ENCODE measurements at regions not wholly inside any gene's neighbourhood (a gene's known extent, or its start where the extent isn't known, plus 50 kb on each side); places are given as distances from the start of the nearest gene placed in this dataset.

DNA sequence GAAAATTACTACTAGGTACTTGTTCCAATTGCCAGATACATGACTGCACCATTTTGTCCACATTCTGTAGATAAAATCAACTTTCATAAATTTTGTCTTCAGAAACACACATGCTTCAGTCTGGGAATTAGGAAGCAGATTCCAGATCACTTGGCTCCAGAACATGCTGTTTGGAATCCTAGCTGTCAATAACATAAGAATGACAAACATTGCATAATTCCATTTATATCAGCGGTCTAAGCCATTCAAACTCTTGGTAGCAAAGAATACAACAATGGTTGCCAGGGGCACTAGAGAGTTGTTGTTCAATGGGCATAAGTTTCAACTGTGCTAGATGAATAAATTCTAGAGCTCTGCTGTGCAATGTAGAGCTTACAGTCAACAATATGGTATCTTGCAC is 1112.1 kb upstream of the AGA start:
- TF ChIP-seq, protein P1, sequence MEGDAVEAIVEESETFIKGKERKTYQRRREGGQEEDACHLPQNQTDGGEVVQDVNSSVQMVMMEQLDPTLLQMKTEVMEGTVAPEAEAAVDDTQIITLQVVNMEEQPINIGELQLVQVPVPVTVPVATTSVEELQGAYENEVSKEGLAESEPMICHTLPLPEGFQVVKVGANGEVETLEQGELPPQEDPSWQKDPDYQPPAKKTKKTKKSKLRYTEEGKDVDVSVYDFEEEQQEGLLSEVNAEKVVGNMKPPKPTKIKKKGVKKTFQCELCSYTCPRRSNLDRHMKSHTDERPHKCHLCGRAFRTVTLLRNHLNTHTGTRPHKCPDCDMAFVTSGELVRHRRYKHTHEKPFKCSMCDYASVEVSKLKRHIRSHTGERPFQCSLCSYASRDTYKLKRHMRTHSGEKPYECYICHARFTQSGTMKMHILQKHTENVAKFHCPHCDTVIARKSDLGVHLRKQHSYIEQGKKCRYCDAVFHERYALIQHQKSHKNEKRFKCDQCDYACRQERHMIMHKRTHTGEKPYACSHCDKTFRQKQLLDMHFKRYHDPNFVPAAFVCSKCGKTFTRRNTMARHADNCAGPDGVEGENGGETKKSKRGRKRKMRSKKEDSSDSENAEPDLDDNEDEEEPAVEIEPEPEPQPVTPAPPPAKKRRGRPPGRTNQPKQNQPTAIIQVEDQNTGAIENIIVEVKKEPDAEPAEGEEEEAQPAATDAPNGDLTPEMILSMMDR (conservative IDR thresholded peaks at IDR 0.05; ENCODE audit: low read depth, low read length): no peak
- TF ChIP-seq POLR2A (IDR thresholded peaks at IDR 0.05; ENCODE audit: low read depth, low read length) (no peak), CEBPB (IDR thresholded peaks at IDR 0.05; ENCODE audit: low read depth, low read length) (no peak), MAFK (IDR thresholded peaks at IDR 0.05; ENCODE audit: low read depth, low read length) (no peak), CHD1 (IDR thresholded peaks at IDR 0.05; ENCODE audit: low read depth, low read length) (no peak)
- TF ChIP-seq, protein P2, sequence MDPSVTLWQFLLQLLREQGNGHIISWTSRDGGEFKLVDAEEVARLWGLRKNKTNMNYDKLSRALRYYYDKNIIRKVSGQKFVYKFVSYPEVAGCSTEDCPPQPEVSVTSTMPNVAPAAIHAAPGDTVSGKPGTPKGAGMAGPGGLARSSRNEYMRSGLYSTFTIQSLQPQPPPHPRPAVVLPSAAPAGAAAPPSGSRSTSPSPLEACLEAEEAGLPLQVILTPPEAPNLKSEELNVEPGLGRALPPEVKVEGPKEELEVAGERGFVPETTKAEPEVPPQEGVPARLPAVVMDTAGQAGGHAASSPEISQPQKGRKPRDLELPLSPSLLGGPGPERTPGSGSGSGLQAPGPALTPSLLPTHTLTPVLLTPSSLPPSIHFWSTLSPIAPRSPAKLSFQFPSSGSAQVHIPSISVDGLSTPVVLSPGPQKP (IDR thresholded peaks at IDR 0.05; ENCODE audit: borderline replicate concordance, low read depth, low read length): no peak

Measured in IMR-90 (cell line).